Spleen (tissue), 11 donors: ENCODE measurements at regions not wholly inside any gene's neighbourhood (a gene's known extent, or its start where the extent isn't known, plus 50 kb on each side); places are given as distances from the start of the nearest gene placed in this dataset.
A peak's percentile ranks its signal among the peaks of the same experiment; 100 is the strongest.

ENCODE experiments used
- DNase-seq: peaks from one replicate; pipeline ENCODE4 v3.0.0-alpha.2; 2020
- H3K27ac ChIP-seq, 8 donors: fragments of 200-600 bp; sonication (generic) in 7 of 8; 1 replicate in 4 of 8; 2 replicates in 4 of 8; pipeline versions ENCODE4 v1.5.0 to v1.8.0; 2016 to 2021; ENCODE audit warnings: inconsistent platforms in 4 of 8, mild to moderate bottlenecking in 4 of 8, moderate library complexity in 1 of 8
- H3K27me3 ChIP-seq, 7 donors: fragments of 200-600 bp; sonication (generic) in 6 of 7; replicated peaks in 1 of 7; 1 replicate in 4 of 7; 2 replicates in 3 of 7; pipeline versions ENCODE4 v1.5.0 to v1.8.0; 2016 to 2021; ENCODE audit warnings: inconsistent platforms in 3 of 7, mild to moderate bottlenecking in 1 of 7
- H3K36me3 ChIP-seq, 6 donors: fragments of 200-600 bp; sonication (generic) in 5 of 6; 1 replicate in 4 of 6; 2 replicates in 2 of 6; pipeline versions ENCODE4 v1.5.0 to v1.8.0; 2016 to 2021; ENCODE audit warnings: inconsistent platforms in 2 of 6
- H3K4me1 ChIP-seq, 6 donors: fragments of 200-600 bp; sonication (generic) in 5 of 6; 1 replicate in 3 of 6; 2 replicates in 3 of 6; pipeline versions ENCODE4 v1.5.0 to v1.8.0; 2016 to 2021; ENCODE audit warnings: inconsistent platforms in 3 of 6
- H3K4me3 ChIP-seq, 8 donors: fragments of 200-600 bp; sonication (generic) in 7 of 8; 1 replicate in 4 of 8; 2 replicates in 4 of 8; pipeline versions ENCODE4 v1.5.0 to v1.8.0; 2016 to 2021; ENCODE audit warnings: inconsistent platforms in 4 of 8, mild to moderate bottlenecking in 4 of 8, moderate library complexity in 2 of 8
- H3K9me3 ChIP-seq, 8 donors: fragments of 200-600 bp; sonication (generic) in 7 of 8; 1 replicate in 4 of 8; 2 replicates in 4 of 8; pipeline versions ENCODE4 v1.5.0 to v1.8.0; 2016 to 2021; ENCODE audit warnings: inconsistent platforms in 4 of 8
- CTCF ChIP-seq, 11 experiments: fragments of 200-600 bp in 7 of 11; fragments of 450-650 bp in 4 of 11; sonication (generic) in 4 of 11; IDR thresholded peaks in 8 of 11; conservative IDR thresholded peaks in 3 of 11; 1 replicate in 7 of 11; 2 replicates in 4 of 11; pipeline versions ENCODE4 v1.4.0 to v1.8.0; 2016 to 2021; ENCODE audit warnings: antibody characterized with exemption in 11 of 11, inconsistent platforms in 4 of 11, mild to moderate bottlenecking in 1 of 11
- POLR2A ChIP-seq, 3 donors: fragments of 450-650 bp; IDR thresholded peaks; one replicate each; pipeline ENCODE4 v1.5.1; 2017; ENCODE audit warnings: antibody characterized with exemption in 3 of 3, mild to moderate bottlenecking in 1 of 3
- POLR2AphosphoS5 ChIP-seq, 3 donors: sonication (generic); formaldehyde crosslinking; IDR thresholded peaks; one replicate each; pipeline ENCODE4 v1.5.1; 2017; ENCODE audit warnings: antibody characterized with exemption in 3 of 3
- WGBS, 5 donors: extraction: QIAGEN DNeasy Blood & Tissue Kit in 3 of 5; methylation state at CpG; one replicate each; pipeline versions ENCODE4 v1.1.5 to v1.1.7; 2013 to 2018; 5-methylcytosine and 5-hydroxymethylcytosine counted together
- intact Hi-C: fragments of 100-400 bp; cut with DNase I; formaldehyde crosslinking; loops from one replicate; pipeline ENCODE4 v1.15.0; 2023; ENCODE audit warnings: low total_unique reads
- donor health status: healthy with polysubstance abuse.
- donor health status: DM: no; HTN: no; CAD: no; lungs with moderate emphysema.
- donor health status: DM: no; HTN: no; CAD: no.
- donor health status: Bipolar disorder and iron deficiency.
- donor health status: healthy.
- donor health status: DM: no; HTN: no; CAD: no.
- donor health status: DM: yes; HTN: yes; CAD: no.

- TF ChIP-seq POLR2A (IDR thresholded peaks at IDR 0.05): no peak
- TF ChIP-seq CTCF (IDR thresholded peaks at IDR 0.05 in 8 of 11, conservative IDR thresholded peaks at IDR 0.05 in 3 of 11): no peak
- no peak for TF ChIP-seq POLR2AphosphoS5 (IDR thresholded peaks at IDR 0.05)
- Histone ChIP-seq H3K4me3 (no peak overlapping the region), H3K27me3 (peaks cover 0 to 8% (median 0%) of the 10 kb centered on the region in 7 donors), H3K36me3 (no peaks in the 10 kb centered on the region), H3K9me3 (no peaks in the 10 kb centered on the region), H3K27ac (no peak overlapping the region), H3K4me1 (peaks cover 0 to 26% (median 20%) of the 10 kb centered on the region in 6 donors)
- intact Hi-C loops: no loop called here
- WGBS, 5 donors: 85 to 92% (median 89%) methylated on average over 11 to 13 of the region's 13 CpGs
- no peak for DNase-seq
These were observed 105.6 kb upstream of the NXT1 start for GRCh38 chr20:23244916-23245552.

GRCh38 chr20:23244156-23244915, 106.3 kb upstream of the NXT1 start:
- intact Hi-C loops: no loop called here
- Histone ChIP-seq H3K27me3 (peaks cover 0 to 10% (median 0%) of the 10 kb centered on the region in 7 donors), H3K9me3 (peaks cover 0 to 6% (median 3%) of the 10 kb centered on the region in 8 donors), H3K4me1 (peaks cover 0 to 26% (median 20%) of the 10 kb centered on the region in 6 donors), H3K4me3 (no peak overlapping the region), H3K36me3 (no peaks in the 10 kb centered on the region), H3K27ac (no peak overlapping the region)
- 83 to 94% (median 90%) methylated on average over 21 to 27 of the region's 27 CpGs for WGBS, 5 donors
- DNase-seq: peak; percentile 45
- TF ChIP-seq CTCF (IDR thresholded peaks at IDR 0.05 in 8 of 11, conservative IDR thresholded peaks at IDR 0.05 in 3 of 11): no peak
- TF ChIP-seq POLR2AphosphoS5 (IDR thresholded peaks at IDR 0.05): no peak
- no peak for TF ChIP-seq POLR2A (IDR thresholded peaks at IDR 0.05)

GRCh38 chr20:23243791-23244155, 106.8 kb upstream of the NXT1 start:
- intact Hi-C loops: no loop called here
- no peaks in the 10 kb centered on the region for H3K36me3 ChIP-seq
- no peak for DNase-seq
- peaks cover 0 to 10% (median 0%) of the 10 kb centered on the region in 7 donors for H3K27me3 ChIP-seq
- WGBS, 5 donors: 90 to 96% (median 92%) methylated on average over 4 of the region's 4 CpGs
- H3K4me1 ChIP-seq: peaks cover 0 to 26% (median 20%) of the 10 kb centered on the region in 6 donors
- TF ChIP-seq POLR2A (IDR thresholded peaks at IDR 0.05) (no peak), CTCF (IDR thresholded peaks at IDR 0.05 in 8 of 11, conservative IDR thresholded peaks at IDR 0.05 in 3 of 11) (no peak), POLR2AphosphoS5 (IDR thresholded peaks at IDR 0.05) (no peak)
- H3K4me3 ChIP-seq: no peak overlapping the region
- no peak overlapping the region for H3K27ac ChIP-seq
- peaks cover 0 to 12% (median 9%) of the 10 kb centered on the region in 8 donors for H3K9me3 ChIP-seq

GRCh38 chr20:23242556-23243180, 107.9 kb upstream of the NXT1 start:
- peaks cover 0 to 10% (median 0%) of the 10 kb centered on the region in 7 donors for H3K27me3 ChIP-seq
- no peak overlapping the region for H3K4me3 ChIP-seq
- H3K36me3 ChIP-seq: no peaks in the 10 kb centered on the region
- 78 to 84% (median 81%) methylated on average over 5 of the region's 5 CpGs for WGBS, 5 donors
- TF ChIP-seq POLR2AphosphoS5 (IDR thresholded peaks at IDR 0.05) (no peak), POLR2A (IDR thresholded peaks at IDR 0.05) (no peak), CTCF (IDR thresholded peaks at IDR 0.05 in 8 of 11, conservative IDR thresholded peaks at IDR 0.05 in 3 of 11) (no peak)
- peaks cover 0 to 16% (median 10%) of the 10 kb centered on the region in 8 donors for H3K9me3 ChIP-seq
- intact Hi-C loops: no loop called here
- H3K27ac ChIP-seq: no peak overlapping the region
- no peak for DNase-seq
- peaks cover 0 to 23% (median 19%) of the 10 kb centered on the region in 6 donors for H3K4me1 ChIP-seq
